NCI-H1092 treated with DMSO at 0.1 percent for 48 hours (cell line): ENCODE measurements at regions not wholly inside any gene's neighbourhood (a gene's known extent, or its start where the extent isn't known, plus 50 kb on each side); places are given as distances from the start of the nearest gene placed in this dataset.
"Not testable (repeated sequence)": the region's sequence is repeated elsewhere in the genome, so short reads cannot be mapped to it uniquely, and the experiment has no call there.

Experiments used
- DNase-seq: peaks from one replicate; lab custom pipeline; 2025; lab: John Stamatoyannopoulos, UW

DNA sequence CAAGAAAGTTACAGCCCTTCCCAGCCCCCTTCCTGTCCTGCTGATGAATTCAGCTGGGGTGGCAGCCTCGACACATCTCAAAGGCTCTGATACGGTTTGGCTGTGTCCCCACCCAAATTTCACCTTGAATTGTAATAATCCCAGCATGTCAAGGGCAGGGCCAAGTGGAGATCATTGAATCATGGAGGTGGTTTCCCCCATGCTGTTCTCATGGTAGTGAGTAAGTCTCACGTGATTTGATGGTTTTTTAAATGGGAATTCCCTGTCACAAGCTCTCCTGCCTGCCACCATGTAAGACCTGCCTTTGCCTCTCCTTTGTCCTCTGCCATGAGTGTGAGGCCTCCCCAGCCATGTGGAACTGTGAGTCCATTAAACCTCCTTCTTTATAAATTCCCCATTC is 163.2 kb upstream of the FOXF1 start:
- DNase-seq: no peak

DNA sequence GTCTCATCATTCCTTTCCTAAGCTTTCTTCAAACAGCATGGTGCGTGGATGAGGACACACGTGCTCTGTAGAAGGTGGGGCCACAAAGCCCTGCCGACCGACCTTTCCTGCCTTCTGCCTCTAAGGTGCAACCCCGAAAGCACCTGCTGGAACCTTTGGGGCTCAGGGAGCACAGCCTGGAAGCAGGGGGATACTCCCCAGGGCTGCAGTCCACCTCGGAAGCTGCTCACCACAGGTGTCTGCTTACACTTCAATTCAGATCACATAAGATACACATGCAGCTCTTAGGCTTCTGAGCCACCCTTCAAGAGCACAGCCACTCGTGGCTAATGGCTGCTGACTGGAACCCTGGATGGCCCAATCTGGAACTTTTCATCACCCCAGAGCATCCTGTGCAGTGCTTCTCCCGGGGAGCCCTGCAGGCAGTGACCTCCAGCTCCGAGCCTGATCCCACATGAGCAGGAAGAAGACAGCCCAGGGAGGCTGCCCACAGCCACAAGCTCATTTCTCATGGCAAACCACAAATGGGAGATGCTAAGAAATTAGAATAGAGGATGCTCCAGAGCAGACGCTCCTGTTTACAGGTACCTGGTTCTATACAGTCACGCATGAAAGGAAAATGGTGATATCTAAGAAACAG is 162.3 kb upstream of the FOXF1 start:
- DNase-seq: no peak

DNA sequence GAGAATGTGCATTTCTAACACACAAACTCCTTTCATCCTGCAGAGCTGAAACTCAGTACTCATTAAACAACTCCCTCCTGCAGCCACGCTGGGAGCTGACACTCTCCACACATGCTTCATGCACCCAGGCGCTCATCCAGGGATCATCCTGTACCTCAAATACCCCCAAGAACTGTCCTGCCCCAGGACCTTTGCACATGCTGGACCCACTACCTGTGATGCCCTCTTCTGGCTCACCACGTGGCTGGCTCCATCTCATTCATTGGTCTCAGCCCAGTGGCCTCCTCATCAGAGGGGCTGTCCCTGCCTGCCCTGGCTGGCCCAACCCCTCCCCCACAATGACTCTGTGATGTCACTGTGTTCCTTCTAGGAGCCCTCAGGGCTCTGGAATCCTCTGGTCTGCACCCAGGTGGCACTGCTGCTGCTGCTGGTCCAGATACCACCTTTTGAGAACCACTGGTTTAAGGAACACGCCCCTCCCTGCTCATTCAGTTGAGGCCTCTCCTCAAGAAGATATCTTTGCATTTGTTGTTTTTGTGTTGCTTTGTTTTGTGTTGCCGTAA is 160.9 kb upstream of the FOXF1 start:
- DNase-seq: no peak

DNA sequence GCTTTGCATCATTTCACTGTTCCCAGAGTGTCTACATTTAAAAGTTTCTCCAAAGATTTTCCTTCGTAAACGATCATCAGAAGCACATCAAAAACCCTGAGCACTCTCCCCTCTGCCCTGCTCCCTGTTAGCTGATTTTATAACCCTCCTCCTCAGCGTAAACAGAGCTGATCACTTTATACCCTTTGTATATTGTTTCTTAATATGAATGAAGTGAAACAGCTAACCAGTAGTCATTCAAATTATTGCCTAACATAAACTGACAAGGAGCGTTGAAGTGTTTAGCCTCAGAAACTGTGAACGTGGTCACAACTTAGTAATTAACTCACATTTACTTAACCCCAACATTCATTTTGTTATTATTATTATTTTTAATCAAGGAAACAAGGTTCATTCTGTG is 160.0 kb upstream of the FOXF1 start:
- no peak for DNase-seq

DNA sequence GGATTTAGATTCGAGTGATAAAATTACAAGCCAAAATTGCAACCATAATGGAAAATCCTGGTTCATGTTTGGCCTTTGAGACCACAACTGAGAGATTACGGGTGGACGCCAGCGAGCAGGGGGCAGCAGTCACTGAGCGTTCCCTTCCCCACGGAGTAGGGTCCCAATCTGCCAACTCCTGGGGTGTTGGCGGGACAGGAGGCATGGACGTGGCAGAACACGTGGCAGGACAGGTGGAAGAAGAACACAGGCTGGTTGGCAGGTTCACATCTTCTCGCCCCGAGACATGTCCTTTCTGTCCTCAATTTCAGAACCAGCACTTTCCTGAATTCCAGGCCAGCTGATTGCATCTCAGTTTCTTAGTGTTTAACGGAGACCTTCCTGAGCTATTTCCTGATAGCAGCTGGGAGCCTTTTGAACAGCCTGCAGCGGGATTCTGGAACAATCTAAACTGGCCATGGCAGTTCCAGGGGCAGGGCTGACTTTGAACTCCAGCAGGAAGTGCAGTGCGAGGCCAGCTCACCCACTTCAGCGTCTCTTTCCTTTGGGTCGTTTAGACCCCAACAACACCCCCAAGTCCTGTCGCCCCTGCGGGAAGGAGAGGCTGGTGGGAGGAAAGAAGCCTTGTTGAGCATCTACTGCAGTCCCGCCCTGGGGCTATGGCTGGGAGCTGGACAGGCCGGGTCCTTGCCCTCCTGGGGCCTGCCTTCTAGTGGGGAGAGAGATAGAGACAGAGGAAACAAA is 159.1 kb upstream of the FOXF1 start:
- no peak for DNase-seq

DNA sequence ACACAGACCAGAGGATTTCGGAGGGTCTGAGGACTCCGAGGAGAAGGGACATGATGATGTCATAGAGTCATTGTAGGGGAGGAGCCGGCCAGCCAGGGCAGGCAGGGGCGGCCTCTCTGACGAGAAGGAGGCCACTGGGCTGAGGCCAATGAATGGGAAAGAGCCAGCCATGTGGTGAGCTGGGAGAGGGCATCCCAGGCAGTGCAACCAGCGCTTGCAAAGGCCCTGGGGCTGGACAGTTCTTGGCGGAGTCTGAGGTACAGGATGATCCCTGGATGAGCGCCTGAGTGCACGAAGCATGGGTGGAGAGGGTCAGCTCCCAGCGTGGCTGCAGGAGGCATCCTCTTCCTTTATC is 158.6 kb upstream of the FOXF1 start:
- not testable (repeated sequence) for DNase-seq

DNA sequence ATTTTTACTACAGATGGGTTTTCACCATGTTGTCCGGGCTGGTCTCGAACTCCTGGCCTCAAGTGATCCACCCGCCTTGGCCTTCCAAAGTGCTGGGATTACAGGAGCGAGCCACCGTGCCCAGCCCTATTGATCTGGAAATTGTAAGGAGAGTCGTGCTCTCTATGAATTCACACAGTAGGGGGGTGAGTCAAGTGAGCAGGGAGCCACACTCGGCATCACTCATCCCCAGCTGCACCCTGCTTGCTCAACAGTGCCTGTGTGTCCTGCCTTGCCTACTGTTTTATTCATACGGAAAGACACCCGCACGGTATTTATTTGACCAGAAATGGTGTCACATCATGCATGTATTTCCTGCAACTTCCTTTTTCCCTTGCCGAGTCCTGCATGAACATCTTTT is 157.2 kb upstream of the FOXF1 start:
- no peak for DNase-seq

DNA sequence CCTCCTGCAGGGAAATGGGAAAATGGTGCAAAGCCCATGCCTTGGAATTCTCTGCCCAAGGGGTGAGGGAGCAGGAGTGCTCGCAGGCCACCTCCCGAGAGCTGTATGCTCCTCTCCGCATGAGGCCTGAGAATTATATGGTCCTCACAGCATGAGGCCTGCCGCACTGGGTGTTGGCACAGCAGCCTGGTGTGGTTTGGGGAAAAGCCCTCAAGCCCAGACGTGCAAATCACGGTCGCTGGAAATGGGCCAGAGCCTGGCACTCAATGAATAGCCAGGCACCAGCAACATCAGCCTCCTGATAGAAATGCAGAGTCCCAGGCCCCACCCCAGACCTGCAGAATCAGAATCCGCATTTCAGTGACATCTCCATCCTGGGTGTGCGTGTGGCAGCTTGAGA is 156.4 kb upstream of the FOXF1 start:
- no peak for DNase-seq

DNA sequence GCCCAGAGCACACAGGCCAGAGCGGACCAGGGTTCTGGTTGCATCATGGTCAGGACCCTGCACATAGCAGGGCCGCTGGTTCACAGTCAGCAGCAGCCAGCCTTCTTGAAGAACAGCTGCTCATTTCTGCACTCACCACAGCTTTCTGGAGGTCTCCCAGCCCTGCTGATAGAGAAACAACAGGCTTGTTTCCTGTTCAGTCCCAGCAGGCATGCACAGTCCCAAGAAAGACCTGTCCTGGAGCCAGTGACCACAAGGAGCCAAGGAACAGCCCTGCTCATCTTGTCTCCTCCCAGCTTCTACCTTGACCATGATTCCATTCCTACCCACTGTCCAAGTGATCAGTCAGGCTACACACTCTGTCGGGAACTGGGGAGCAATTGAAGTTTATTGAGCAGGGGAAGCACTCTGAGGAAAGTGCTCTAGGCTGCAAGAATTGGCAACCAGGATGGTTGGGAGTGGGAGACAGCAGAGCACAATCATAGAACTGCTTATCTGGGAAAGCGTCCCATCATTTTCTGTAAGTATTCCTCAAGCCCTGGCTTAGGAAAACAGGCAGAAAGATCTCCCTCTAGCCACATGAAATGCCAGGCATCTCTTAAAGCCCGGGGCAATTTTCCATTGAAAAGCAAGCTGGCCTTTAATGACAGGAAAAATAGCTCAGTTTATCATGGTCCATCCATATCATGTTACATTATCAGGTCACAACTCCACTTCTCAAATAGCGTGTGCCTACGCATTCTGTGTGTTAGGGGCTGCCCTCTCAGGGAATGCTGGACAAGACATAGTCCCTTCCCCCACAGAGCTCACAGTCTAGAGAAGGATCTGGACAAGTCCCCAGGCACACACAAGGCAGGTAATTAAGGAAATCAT is 155.4 kb upstream of the FOXF1 start:
- DNase-seq: no peak

DNA sequence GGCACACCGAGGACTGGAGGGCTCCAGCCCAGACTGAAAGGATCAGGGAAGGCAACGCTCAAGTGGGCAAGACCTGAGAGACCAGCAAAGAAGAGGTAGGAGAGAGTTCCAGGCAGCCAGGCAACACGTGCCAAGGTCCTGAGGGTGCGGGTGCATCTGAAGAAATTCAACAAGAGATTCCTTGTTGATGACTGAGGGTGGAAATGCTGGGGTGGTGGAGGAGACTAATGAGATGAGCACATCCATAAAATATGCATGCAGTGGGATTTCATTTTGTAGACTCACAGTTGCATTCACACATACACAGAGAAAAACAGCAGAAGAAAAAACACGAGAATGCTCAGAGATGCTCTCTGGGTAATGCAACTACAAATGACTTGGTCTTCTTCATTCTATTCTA is 154.8 kb upstream of the FOXF1 start:
- DNase-seq: no peak

DNA sequence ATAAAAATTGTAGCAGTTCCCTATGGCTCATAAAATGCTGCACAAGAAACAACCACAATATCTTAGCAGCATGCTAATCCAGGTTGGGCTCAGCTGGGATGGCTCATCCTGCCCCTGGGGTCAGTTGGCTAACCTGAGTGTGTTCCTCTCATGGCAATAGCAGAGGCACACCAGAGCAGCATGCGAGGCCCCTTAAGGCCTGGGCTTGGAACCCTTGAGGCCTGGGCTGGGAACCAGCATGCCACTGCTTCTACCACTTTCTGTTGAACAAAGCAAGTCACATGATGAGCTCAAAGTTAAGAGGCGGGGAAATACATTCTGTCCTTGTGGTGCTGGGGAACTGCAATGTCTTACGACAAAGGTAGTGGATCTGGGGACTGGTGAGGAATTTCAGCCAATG is 154.4 kb upstream of the FOXF1 start:
- no peak for DNase-seq

DNA sequence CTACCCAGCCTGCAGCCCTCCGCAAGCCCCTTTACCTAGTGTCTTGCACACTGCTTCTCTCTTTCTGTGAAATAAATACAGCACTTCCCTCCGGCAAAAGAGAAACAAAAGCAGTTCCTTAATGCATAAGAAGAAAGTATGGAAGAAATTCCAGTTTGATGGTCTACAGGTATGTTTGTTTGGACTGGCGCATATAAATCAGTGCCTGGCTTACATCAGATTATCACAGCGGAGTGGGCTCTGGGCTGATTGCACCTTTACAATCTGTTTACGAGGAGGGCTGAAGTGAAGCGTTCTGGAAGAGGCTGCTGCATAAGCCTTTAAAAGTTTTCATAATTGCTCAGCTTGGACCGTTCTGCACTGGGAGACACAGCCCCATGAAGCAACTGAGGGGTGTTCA is 153.5 kb upstream of the FOXF1 start:
- DNase-seq: no peak

DNA sequence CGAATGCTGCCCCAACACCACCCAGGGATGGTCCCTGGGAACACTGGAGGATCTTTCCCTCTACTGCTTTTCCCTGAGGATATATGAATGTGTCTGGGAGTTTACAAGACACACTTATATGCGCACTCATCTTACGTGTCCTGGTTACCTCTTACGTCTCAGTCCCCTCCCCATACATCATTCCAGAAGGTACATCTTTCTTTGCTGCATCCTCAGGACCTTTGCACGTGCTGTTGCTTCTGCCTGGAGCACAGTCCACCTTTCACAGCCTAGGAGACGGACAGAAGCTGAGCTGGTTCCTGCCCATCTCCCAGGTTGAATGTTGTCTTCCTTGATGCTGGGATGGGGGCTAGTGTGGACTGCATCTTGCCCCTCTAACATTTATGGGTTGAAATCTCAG is 153.0 kb upstream of the FOXF1 start:
- no peak for DNase-seq

DNA sequence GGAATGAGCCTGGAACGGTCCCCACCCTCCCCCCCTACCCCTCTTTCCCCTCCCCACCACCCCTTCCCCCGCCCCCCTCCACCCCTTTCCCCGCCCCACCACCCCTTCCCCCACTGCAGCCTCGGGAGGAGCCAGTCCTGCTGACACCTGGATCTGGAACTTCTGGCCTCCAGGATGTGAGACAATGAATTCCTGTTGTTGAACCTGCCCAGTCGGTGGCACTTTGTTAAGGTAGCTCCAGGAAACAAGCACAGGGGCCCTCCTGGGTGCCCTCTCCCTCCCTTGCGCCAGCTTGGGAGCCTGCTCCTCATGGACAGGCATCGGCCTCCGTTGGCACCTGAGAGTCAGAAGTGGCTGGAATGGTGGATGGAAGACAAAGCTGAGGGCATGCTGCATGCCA is 152.4 kb upstream of the FOXF1 start:
- no peak for DNase-seq

DNA sequence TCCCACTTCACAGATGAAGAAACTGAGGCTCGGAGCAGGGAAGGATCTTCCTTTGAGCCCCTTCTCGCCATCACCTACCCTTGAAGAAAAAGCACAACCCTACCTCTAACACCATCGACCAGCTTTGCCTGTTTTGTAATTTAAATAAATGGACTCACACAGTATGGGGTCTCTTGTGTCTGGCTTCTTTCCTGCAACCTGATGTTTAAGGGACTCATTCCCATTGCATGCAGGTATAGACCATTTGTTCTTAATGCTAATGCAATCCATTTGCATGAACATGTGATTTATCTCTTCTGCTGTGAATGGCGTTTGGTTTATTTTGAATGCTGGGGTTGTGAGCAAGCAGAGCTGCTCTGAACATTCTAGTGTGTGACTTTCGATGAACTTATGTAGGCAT is 150.8 kb upstream of the FOXF1 start:
- DNase-seq: no peak

DNA sequence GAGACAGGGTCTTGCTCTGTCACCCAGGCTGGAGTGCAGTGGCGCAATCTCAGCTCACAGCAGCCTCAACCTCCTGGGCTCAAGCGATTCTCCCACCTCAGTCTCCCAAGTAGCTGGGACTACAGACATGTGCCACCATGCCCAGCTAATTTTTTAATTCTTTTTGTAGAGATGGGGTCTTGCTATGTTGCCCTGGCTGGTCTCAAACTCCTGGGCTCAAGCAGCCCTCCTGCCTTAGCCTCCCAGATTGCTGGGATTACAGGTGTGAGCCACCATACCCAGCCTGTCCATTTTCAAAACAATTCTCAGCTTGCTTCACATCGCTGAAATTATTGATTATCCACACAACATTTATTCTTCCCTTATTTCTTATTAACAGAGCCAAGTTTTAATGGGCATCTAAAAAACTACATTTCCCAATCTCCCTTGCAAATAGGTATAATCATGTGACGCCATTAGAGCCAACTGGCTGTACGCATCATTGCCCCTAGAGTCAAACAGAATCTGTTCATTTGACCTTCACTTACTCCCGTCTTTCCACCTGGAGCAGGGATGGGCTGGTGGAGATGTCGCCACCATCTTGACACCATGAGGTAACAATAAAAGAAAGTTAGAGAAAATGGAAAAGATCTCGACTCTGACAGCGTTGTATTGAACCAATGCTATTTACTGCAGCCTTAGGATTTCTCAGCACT is 148.0 kb upstream of the FOXF1 start:
- DNase-seq: no peak

DNA sequence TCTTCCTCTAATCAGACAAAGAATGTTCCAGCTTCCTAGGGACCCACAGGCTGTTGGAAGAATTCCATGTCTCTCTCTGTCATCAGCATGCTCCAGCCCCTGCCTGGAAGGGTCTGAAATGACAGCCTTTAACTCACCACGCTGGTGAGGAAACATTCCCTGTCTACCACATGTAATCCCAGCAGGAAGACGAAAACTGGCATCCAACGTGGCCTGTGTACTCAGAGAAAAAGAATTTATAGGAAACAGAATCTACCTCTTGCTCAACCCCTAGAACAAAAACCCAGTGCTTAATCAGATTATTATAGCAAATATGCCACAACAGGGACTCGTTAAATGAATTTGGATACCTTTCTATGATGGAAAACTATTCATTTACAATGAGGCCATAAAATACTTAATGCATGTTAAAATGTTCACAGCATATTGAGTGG is 147.3 kb upstream of the FOXF1 start:
- DNase-seq: no peak

DNA sequence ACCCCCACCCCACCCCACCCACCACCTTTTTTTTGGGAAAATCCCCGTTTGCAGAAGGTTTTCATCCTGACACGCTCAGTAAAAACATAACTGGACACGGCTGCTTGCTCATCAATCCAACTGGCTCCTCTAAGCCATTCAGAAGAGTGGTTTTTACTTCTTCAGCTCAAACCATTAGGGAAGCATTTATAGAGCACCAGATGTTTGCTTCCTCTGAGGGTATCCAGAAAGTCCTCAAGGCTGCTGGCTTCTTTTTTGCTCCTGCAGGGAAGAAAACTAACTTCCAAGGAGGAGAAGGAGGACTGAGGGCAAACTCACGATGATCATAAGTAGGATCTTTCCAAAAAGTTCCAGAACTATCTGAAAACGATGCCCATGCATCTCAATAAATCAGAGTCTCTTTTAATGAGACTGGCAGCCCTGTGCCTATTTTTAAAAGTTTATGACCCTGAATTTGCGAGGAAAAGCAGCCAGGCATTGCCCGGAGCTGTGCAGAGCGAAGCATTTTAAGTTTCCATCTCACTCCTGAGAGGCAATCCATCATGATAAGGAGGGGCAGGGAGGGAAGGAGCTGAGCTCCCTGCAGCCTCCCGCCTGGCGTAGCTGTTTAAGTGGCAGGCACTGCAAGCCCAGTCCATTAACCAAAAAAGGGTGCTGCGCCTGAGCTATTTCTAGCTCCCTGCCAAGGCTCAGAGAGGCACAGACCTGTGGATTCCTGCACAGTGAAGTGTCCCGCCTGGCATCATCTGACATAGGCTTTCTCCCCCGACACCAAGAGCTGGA is 146.3 kb upstream of the FOXF1 start:
- no peak for DNase-seq

DNA sequence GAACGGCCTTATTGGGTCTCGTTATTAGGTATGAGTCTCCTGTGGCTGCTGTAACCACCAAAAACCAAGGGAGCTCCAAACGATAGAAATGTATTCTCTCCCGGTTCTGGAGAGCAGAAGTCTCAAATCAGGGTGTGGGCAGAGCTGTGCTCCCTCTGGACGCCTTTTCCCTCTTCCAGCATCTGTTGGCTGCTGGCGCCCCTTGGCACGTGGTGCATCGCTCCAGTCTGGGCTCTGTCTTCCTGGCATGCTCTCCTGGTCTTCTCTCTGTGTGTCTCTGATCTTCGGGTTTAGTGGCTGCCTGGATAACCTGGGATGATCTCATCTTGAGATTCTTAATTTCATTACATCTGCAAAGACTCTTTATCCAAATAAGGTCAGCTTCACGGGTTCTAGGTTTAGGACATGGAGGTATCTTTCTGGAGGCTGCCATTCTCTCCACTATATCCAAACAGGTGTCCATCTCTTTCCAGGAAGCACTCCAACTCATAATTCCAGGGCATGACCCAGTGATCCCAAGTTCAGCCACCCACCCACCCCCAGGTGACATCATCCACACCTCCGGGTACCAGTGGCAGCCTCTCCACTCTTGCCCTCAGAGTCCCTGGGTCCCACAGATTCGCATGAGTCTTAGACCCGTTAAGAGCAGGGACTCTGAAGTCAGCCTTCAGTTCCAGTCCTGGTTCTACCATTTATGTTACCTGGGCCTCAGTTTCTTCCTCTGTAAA is 145.5 kb upstream of the FOXF1 start:
- no peak for DNase-seq

DNA sequence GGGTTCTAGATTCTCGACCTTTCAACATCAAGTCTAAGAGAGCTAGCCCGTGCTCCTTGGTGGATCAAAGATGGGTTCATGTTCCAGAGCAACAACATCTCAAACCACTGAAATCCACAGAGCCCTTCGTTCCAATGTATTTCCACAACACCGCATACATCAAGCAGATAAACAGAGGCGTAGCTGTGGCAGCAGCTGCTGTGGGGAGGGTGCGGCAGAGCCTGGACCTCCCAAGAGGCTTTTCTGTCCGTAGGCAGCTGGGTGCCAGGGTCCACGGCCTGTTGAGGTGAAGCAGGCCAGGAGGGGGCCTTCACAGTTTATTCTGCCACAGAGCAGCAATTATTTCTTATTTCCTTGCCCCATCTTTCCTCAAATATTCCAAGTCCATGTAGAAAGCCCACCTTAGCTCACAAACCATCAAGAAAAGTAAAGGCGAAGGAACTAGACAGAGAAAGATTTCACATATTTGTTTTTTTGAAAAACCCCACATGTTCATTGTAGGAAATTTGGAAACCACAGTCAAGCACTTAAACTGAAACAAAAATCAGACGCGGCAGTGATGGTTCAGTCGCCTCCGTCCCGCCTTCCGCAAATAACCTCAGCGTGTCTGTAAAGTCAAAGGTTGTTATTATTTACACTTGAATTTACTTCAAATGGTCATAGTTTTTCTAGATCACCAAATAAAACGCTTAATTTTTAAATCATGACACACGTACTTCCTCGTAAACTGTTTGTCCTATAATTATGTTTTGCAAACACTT is 144.6 kb upstream of the FOXF1 start:
- DNase-seq: no peak
